SK-N-MC (cell line): ENCODE measurements at regions not wholly inside any gene's neighbourhood (a gene's known extent, or its start where the extent isn't known, plus 50 kb on each side); places are given as distances from the start of the nearest gene placed in this dataset.
"Not testable (repeated sequence)": the region's sequence is repeated elsewhere in the genome, so short reads cannot be mapped to it uniquely, and the experiment has no call there.

Experiments used
- DNase-seq: peaks from one replicate; pipeline ENCODE4 v3.0.0-alpha.2; 2011; ENCODE audit warnings: low read depth, low spot score
- H3K27ac ChIP-seq: fragments of 200-600 bp; sonication (generic); 2 replicates; pipeline ENCODE4 v1.5.1; 2016; ENCODE audit warnings: mixed run types
- H3K36me3 ChIP-seq: fragments of 200-600 bp; sonication (generic); 2 replicates; pipeline ENCODE4 v1.6.1; 2017; ENCODE audit warnings: antibody characterized with exemption, low read length, mixed read lengths; ENCODE audit not compliant: insufficient read depth
- H3K4me3 ChIP-seq: fragments of 200-600 bp; sonication (generic); 2 replicates; pipeline ENCODE4 v1.5.1; 2016
- H3K9ac ChIP-seq: fragments of 200-600 bp; sonication (generic); 2 replicates; pipeline ENCODE4 v1.8.0; 2017; ENCODE audit warnings: mixed run types, mixed read lengths; ENCODE audit not compliant: insufficient read length
- H3K9me3 ChIP-seq: fragments of 200-600 bp; sonication (generic); 2 replicates; pipeline ENCODE4 v1.6.1; 2017; ENCODE audit warnings: low read depth, mild to moderate bottlenecking, antibody characterized with exemption, low read length, moderate library complexity, mixed read lengths
- EZH2 ChIP-seq: fragments of 200-600 bp; sonication (generic); IDR thresholded peaks from one replicate; pipeline ENCODE4 v1.6.1; 2017; ENCODE audit warnings: antibody characterized with exemption
- FOXP2 ChIP-seq: optimal IDR thresholded peaks from 2 replicates; pipeline ENCODE3; 2011; ENCODE audit warnings: mild to moderate bottlenecking, moderate library complexity; ENCODE audit not compliant: insufficient read depth; ENCODE audit errors: extremely low read length, control extremely low read depth
- POLR2AphosphoS5 ChIP-seq: IDR thresholded peaks from 2 replicates; pipeline ENCODE4 v1.6.1; 2012; ENCODE audit warnings: mild to moderate bottlenecking, low read depth, low read length, borderline replicate concordance

- Histone ChIP-seq H3K9ac (no peak overlapping the region), H3K9me3 (no peaks in the 10 kb centered on the region), H3K36me3 (no peaks in the 10 kb centered on the region), H3K4me3 (no peak overlapping the region), H3K27ac (no peak overlapping the region)
- no peak for DNase-seq
- TF ChIP-seq FOXP2: no peak
- TF ChIP-seq EZH2: no peak
- TF ChIP-seq POLR2AphosphoS5: no peak
Measured at GRCh38 chr3:74978684-74979083, 364.2 kb upstream of the CNTN3 start.

DNA sequence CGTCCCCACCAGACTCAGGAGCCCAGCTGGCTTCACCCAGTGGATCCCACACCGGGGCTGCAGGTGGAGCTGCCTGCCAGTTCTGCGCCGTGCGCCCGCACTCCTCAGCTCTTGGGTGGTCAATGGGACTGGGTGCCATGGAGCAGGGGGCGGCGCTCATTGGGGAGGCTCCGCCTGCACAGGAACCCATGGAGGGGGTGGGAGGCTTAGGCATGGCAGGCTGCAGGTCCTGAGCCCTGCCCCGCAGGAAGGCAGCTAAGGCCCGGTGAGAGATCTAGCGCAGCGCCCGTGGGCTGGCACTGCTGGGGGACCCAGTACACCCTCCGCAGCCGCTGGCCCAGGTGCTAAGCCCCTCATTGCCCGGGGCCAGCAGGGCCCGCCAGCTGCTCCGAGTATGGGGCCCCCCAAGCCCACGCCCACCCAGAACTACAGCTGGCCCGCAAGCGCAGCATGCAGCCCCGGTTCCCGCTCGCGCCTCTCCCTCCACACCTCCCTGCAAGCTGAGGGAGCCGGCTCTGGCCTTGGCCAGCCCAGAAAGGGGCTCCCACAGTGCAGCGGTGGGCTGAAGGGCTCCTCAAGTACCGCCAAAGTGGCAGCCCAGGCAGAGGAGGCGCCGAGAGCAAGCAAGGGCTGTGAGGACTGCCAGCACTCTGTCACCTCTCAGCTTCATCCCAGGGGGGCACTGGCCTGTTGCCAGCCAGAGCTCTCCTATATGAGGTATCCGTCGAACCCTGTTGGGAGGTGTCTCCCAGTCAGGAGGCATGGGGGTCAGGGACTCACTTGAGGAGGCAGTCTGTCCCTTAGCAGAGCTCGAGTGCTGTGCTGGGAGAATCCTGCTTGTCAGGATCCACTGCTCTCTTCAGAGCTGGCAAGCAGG lies 370.8 kb upstream of the CNTN3 start:
- not testable (repeated sequence) for H3K9ac ChIP-seq, DNase-seq, H3K36me3 ChIP-seq, H3K9me3 ChIP-seq, H3K27ac ChIP-seq, H3K4me3 ChIP-seq

GRCh38 chr3:74988095-74988494 lies 373.6 kb upstream of the CNTN3 start:
- Histone ChIP-seq H3K27ac (no peak overlapping the region), H3K4me3 (no peak overlapping the region), H3K36me3 (no peaks in the 10 kb centered on the region), H3K9ac (no peak overlapping the region), H3K9me3 (no peaks in the 10 kb centered on the region)
- no peak for TF ChIP-seq POLR2AphosphoS5
- no peak for TF ChIP-seq EZH2
- no peak for TF ChIP-seq FOXP2
- no peak for DNase-seq

GRCh38 chr3:74992898-74993297 lies 378.4 kb upstream of the CNTN3 start:
- Histone ChIP-seq H3K36me3 (no peaks in the 10 kb centered on the region), H3K9ac (no peak overlapping the region), H3K27ac (no peak overlapping the region), H3K4me3 (no peak overlapping the region), H3K9me3 (no peaks in the 10 kb centered on the region)
- no peak for DNase-seq
- no peak for TF ChIP-seq EZH2
- no peak for TF ChIP-seq POLR2AphosphoS5
- no peak for TF ChIP-seq FOXP2

DNA sequence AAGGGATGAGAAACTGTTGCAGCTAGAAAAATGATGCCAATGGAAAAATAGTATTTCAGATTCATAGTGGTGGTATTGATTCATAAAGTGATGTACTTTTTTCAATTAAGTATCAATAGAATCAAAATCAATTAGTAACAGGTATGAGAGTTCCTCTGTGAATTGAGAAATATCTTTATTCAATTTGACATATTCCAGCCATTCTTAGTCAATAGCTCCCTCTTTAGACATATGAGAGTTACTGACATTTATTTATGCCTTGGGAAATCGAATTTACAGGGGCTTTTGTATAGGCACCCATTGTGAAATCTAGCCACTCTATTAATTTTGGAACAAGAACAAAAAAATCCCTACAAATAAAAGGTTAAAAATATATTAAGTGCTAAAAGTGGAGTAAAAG lies 386.9 kb upstream of the CNTN3 start:
- Histone ChIP-seq H3K27ac (no peak overlapping the region), H3K9me3 (no peaks in the 10 kb centered on the region), H3K9ac (no peak overlapping the region), H3K36me3 (no peaks in the 10 kb centered on the region), H3K4me3 (no peak overlapping the region)
- DNase-seq: no peak
- TF ChIP-seq FOXP2 (no peak), EZH2 (no peak), POLR2AphosphoS5 (no peak)

DNA sequence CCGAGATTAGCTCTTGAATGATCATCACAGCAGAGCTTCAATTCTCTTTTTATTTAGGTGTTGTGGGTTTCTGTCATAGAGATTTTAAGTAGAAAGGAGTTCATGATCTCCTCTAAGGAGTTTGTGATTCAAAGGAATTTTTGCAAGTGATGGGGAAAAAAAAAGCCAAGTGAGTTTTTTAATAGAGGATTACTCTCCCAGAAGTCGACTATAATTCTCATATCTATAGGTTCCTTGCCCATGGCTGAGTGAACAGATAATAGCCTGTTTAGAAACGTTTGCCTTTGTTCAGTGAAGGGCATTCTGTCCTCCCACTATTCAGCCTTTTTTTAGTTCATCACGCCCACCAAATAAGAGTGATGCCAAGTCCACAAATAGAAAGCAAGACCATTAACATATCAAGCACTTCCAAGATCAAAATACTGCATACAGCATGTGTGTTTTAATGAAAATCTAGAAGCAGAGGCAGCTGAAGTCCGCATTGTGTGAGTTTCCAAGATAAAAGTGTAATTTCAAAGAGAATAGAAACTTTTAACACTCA lies 398.4 kb upstream of the CNTN3 start:
- TF ChIP-seq EZH2: no peak
- no peak for TF ChIP-seq POLR2AphosphoS5
- TF ChIP-seq FOXP2: no peak
- Histone ChIP-seq H3K9ac (no peak overlapping the region), H3K9me3 (no peaks in the 10 kb centered on the region), H3K36me3 (no peaks in the 10 kb centered on the region), H3K27ac (no peak overlapping the region), H3K4me3 (no peak overlapping the region)
- no peak for DNase-seq

DNA sequence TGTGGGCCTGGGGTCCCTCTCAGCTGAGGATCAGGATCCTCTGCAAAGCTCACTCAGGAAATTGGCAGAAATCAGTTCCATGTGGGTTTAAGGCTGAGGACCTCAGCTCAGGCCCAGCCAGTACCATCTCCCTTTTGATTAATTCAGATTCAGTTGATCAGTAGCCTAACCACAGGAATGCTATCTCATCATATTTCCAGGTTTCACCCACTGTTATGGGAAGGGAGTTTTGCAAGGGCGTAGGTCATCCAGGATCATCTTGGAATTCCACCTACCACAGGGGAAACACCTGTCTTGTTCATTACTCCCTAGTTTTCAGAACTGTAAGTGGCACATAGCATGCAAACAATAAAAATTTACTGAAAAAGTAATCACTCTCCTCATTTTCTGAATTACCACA lies 399.5 kb upstream of the CNTN3 start:
- no peak overlapping the region for H3K9ac ChIP-seq
- DNase-seq: no peak
- TF ChIP-seq FOXP2: no peak
- no peak for TF ChIP-seq EZH2
- no peak for TF ChIP-seq POLR2AphosphoS5
- no peak overlapping the region for H3K4me3 ChIP-seq
- H3K36me3 ChIP-seq: no peaks in the 10 kb centered on the region
- no peaks in the 10 kb centered on the region for H3K9me3 ChIP-seq
- no peak overlapping the region for H3K27ac ChIP-seq

DNA sequence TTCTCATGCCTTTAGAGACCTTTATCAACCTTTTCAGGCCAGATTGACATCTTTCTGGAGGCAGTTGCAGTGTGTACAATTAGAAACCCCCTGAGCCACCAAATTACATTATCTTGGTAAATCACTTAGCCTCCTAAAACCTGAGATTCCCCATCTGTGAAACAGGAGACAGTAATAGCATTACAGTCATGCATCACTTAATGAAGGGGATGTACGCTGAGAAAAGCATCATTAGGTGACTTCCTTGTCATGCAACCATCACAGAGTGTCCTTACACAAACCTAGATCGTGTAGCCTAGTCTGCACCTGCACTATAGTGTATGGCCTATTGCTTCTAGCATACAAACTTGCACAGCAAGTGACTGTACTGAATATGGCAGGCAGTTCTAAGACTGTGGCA lies 400.8 kb upstream of the CNTN3 start:
- Histone ChIP-seq H3K9me3 (no peaks in the 10 kb centered on the region), H3K4me3 (no peak overlapping the region), H3K36me3 (no peaks in the 10 kb centered on the region), H3K9ac (no peak overlapping the region), H3K27ac (no peak overlapping the region)
- DNase-seq: no peak
- no peak for TF ChIP-seq FOXP2
- no peak for TF ChIP-seq POLR2AphosphoS5
- no peak for TF ChIP-seq EZH2

DNA sequence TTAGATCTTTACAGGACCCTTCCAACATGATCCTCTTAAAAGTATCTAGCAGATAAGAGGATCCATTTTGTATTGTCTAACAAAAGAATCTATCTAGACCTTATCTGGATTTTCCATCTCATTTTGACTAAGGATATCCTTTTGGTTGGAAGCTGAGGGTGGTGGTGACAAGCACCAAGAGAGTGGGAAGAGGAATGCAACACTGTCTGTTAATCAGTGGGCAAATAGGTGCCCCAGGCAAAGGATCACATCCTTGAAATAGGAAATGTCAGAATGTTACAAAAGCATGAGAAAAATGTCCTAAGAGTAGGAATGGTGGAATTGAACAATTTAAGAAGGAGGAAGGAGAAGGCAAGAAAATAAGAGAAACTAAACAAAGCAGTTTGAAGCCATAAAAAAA lies 420.7 kb upstream of the CNTN3 start:
- no peak overlapping the region for H3K27ac ChIP-seq
- no peak overlapping the region for H3K9ac ChIP-seq
- no peak for TF ChIP-seq POLR2AphosphoS5
- TF ChIP-seq FOXP2: no peak
- TF ChIP-seq EZH2: no peak
- no peaks in the 10 kb centered on the region for H3K9me3 ChIP-seq
- H3K36me3 ChIP-seq: no peaks in the 10 kb centered on the region
- no peak for DNase-seq
- H3K4me3 ChIP-seq: no peak overlapping the region
